Activated T-cell treated with anti-CD3 and anti-CD28 coated beads for 48 hours (primary cell): ENCODE measurements at regions not wholly inside any gene's neighbourhood (a gene's known extent, or its start where the extent isn't known, plus 50 kb on each side); places are given as distances from the start of the nearest gene placed in this dataset.
"Not testable (repeated sequence)": the region's sequence is repeated elsewhere in the genome, so short reads cannot be mapped to it uniquely, and the experiment has no call there.

Experiments
- DNase-seq: peaks from one replicate; pipeline ENCODE4 v3.0.0-alpha.2; 2020; ENCODE audit warnings: low read depth

GRCh38 chrX:45811326-45811725 is 610.6 kb upstream of the DIPK2B start:
- DNase-seq, result no peak

GRCh38 chrX:45807572-45808425 is 607.1 kb upstream of the DIPK2B start:
- DNase-seq, result no peak

GRCh38 chrX:45806410-45807121 is 605.9 kb upstream of the DIPK2B start:
- no peak for DNase-seq

GRCh38 chrX:45804276-45804675 is 603.6 kb upstream of the DIPK2B start:
- no peak for DNase-seq

- no peak for DNase-seq
Measured at GRCh38 chrX:45803383-45803921, 602.8 kb upstream of the DIPK2B start.

- DNase-seq, result no peak
Measured at GRCh38 chrX:45801554-45801953, 600.9 kb upstream of the DIPK2B start.

- DNase-seq, result not testable (repeated sequence)
Measured at GRCh38 chrX:45800746-45801453, 600.2 kb upstream of the DIPK2B start.

- DNase-seq, result no peak
Measured at GRCh38 chrX:45799576-45799975, 598.9 kb upstream of the DIPK2B start.

GRCh38 chrX:45795546-45795945 is 594.9 kb upstream of the DIPK2B start:
- no peak for DNase-seq

GRCh38 chrX:45794995-45795337 is 594.3 kb upstream of the DIPK2B start:
- no peak for DNase-seq

GRCh38 chrX:45794323-45794994 is 593.8 kb upstream of the DIPK2B start:
- no peak for DNase-seq

GRCh38 chrX:45788941-45789348 is 588.3 kb upstream of the DIPK2B start:
- no peak for DNase-seq

GRCh38 chrX:45788315-45788714 is 587.6 kb upstream of the DIPK2B start:
- DNase-seq, result no peak

GRCh38 chrX:45784590-45784989 is 583.9 kb upstream of the DIPK2B start:
- DNase-seq, result no peak

GRCh38 chrX:45783002-45783401 is 582.3 kb upstream of the DIPK2B start:
- DNase-seq, result no peak

- no peak for DNase-seq
Measured at GRCh38 chrX:45781901-45782553, 581.4 kb upstream of the DIPK2B start.

- DNase-seq, result no peak
Measured at GRCh38 chrX:45778616-45779015, 577.9 kb upstream of the DIPK2B start.

- DNase-seq, result no peak
Measured at GRCh38 chrX:45777366-45777765, 576.7 kb upstream of the DIPK2B start.

GRCh38 chrX:45775468-45775867 is 574.8 kb upstream of the DIPK2B start:
- DNase-seq, result no peak

- DNase-seq, result no peak
Measured at GRCh38 chrX:45774961-45775360, 574.3 kb upstream of the DIPK2B start.

- DNase-seq, result no peak
Measured at GRCh38 chrX:45773572-45773971, 572.9 kb upstream of the DIPK2B start.
